ENCODE measurements at regions not wholly inside any gene's neighbourhood (a gene's known extent, or its start where the extent isn't known, plus 50 kb on each side); places are given as distances from the start of the nearest gene placed in this dataset.
A peak's percentile ranks its signal among the peaks of the same experiment; 100 is the strongest.

- TF ChIP-seq CTCF (IDR thresholded peaks at IDR 0.05), result peak in 3 of 6 experiments; percentile 31 to 56 (median 33)
- no peak for TF ChIP-seq POLR2A (IDR thresholded peaks at IDR 0.05)
Measured at GRCh38 chr4:114180481-114180880, 201.0 kb upstream of the ARSJ start.

Data from adrenal gland (tissue), 5 donors.